Activated CD4-positive, alpha-beta T cell treated with anti-CD3 and anti-CD28 coated beads, Interleukin-10, Interleukin-2, amounts not matched to agents 100 ng/mL and 50 ng/mL, durations not matched to agents 16 hours and 8 hours (primary cell): ENCODE measurements at regions not wholly inside any gene's neighbourhood (a gene's known extent, or its start where the extent isn't known, plus 50 kb on each side); places are given as distances from the start of the nearest gene placed in this dataset.
A peak's percentile ranks its signal among the peaks of the same experiment; 100 is the strongest.
"Not testable (repeated sequence)": the region's sequence is repeated elsewhere in the genome, so short reads cannot be mapped to it uniquely, and the experiment has no call there.

Experiments used
- DNase-seq: peaks from one replicate; pipeline ENCODE4 v3.0.0-alpha.2; 2020

GRCh38 chr1:181173761-181174447, 85.4 kb downstream of the IER5 start:
- DNase-seq: no peak

DNA sequence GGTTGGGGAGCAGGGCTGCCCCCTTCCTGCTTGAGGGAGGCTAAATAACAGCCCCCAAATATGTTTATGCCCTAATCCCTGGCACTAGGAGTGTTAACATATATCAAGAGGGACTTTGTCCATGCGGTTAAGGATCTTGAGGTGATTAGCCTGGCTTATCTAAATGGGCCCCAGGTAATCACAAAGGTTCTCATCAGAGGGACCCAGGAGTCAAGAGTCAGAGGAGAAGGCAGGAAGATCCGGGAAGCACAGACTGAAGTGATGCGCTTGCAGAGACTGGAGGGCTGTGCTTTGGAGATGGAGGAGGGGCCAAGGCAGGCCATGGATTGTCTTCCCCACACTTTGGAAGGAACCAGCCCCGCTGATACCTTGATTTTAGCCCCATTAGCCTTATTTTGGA, 86.4 kb downstream of the IER5 start:
- no peak for DNase-seq

DNA sequence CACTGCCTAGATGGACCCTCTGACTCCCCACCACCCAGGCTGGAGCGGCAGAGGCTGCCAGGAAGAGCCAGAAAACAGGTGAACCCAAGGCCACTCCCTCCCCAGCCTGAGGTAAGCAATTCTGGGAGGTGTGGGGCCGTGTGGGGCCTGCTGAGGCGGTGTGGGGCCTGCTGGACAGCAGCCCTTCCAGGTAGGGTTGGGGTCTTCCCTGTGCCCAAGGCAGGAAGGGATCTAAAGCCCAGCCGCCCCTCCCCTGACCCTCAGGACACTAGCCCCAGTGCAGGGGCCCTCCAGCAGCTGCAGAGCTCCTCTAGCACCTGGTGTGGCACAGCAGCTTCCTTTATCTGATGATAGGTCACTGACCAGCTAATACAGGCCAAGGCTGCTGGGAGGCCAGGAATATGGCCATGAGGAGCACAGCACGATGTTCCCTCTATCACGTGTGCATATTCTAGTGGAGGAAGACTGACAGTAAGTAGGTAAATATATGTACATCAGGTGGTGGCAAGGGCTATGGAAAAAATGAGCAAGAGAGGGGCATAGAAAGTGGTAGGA, 86.9 kb downstream of the IER5 start:
- no peak for DNase-seq

GRCh38 chr1:181175955-181176354, 87.5 kb downstream of the IER5 start:
- DNase-seq: no peak

DNA sequence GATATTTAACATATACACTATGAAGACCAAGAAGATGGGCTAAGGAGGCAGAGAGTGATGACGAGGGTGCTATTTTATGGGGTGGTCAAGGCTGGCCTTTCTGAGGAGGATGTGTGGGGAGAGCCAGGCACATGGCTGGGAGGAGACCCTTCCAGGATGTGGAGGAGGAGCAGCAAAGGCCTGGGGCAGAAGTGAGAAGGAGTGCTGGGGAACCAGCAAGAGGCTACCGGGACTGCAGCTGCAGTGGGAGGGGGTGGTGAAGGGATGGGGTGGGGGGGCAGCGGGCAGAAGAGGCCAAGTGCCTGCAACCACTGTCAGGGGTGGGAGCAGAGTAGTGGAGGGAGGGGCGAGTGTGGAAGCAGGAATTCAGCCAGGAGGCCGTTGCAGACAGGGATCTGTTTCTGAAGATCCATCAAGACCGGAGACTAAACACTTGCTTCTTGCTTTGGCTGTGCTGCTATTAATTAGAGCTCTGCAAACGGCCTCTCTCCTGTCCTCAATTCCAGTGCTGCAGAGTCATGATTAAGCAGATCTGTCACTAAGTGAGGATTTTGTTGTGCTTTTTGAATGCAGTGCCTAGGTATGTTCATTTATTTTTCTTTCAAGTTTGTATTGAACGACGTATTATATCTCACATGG, 89.9 kb downstream of the IER5 start:
- no peak for DNase-seq

GRCh38 chr1:181179279-181179986, 90.9 kb downstream of the IER5 start:
- no peak for DNase-seq

- peak; percentile 29 for DNase-seq
Measured at GRCh38 chr1:181179987-181180365, 91.5 kb downstream of the IER5 start.

GRCh38 chr1:181180407-181181031, 92.0 kb downstream of the IER5 start:
- DNase-seq: no peak

DNA sequence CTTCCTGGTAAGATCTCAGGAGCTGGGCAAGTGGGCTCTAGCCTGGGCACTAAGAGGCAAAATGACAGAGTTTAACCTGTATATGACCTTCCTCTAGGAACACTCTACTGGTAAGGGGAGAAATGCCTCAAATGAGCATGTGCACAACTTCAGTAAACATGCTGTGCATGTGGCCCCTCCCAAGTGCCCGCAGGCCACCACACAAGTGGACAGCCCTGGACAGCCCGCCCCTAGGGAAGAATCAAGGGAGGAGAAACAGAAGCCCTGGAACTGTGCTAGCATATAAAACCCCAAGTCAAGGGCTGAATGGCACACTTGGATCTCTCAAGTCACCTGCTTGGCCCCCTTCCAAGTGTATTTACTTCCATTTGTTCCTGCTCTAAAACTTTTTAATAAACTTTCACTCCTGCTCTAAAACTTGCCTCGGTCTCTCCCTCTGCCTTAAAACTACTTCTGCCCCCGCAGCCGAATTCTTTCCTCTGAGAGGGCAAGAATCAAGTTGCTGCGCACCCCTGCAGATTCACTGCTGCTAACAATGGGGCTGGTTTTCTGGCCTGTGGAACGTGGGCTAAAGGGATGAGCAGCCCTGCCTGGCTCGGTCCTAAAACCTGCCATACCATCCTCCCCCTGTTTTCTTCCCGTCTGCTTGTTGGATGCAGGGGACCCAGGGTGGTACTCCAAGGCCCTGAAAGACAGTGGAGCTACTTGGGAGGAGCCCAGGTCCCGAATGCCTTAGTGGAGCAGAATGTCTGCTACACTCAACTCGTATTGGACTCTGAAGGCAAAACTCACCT, 93.5 kb downstream of the IER5 start:
- no peak for DNase-seq

GRCh38 chr1:181184621-181185020, 96.1 kb downstream of the IER5 start:
- no peak for DNase-seq

DNA sequence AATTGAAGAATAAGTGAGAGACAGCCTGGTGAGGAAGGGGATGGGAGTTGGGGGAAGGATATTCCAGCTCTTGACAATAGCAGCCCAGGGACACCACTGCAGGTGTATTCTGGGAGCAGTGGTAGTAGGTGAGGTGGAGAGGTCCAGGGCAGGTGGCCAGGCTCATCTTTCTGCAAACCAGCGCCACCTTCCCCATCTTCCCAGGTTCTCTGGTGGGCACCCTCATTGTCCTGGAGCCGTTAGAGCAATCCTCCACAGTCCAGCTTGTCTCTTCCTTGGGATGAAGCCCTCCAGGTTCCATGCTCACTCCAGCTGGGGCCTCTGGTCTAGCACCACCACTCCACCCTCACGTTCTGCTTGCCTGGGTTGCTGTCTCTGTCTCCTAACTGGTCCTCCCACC, 97.0 kb downstream of the IER5 start:
- DNase-seq: no peak

DNA sequence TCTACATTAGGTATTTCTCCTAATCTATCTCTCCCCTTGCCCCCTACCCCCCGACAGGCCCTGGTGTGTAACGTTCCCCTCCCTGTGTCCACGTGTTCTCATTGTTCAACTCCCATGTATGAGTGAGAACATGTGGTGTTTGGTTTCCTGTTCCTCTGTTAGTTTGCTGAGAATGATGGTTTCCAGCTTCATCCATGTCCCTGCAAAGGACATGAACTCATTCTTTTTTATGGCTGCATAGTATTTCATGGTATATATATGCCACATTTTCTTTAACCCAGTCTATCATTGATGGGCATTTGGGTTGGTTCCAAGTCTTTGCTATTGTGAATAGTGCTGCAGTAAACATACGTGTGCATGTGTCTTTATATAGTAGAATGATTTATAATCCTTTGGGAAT, 97.6 kb downstream of the IER5 start:
- DNase-seq: not testable (repeated sequence)

DNA sequence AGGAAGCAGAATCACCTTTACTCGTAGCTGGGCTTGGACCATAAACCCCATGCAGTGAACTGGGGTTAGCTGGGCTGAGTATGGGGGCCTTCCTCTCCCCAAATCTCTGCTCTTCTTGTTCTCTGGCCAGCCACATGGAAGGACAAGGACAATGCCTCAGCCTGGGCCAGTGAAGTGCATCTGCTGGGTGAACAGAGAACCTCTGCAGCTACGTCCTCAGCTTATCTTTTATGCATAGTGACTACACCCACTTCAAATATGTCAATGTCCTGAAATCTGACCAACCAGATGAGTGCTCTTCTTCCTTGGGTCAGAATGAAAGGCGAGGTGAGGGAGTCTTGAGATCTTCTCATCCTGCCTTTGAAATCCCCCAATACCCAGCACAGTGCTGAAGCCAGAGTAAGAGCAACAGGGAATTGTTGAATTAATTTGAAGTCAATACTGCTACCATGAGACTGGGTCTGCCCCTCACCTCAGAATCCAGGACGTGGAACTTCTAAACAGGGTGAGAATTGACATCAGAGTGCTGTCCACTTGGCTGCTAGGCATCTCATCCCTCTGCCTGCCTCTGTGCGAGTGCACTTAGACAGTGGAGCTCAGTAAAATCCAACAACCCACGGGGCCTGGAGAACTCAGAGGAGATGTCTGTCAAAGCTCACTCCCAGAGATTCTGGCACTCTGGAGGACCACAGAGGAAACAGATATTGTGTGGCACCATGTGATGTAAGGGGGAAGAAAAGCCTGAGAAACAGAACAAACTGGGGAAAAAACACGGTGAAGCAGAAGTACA, 99.0 kb downstream of the IER5 start:
- DNase-seq: no peak

DNA sequence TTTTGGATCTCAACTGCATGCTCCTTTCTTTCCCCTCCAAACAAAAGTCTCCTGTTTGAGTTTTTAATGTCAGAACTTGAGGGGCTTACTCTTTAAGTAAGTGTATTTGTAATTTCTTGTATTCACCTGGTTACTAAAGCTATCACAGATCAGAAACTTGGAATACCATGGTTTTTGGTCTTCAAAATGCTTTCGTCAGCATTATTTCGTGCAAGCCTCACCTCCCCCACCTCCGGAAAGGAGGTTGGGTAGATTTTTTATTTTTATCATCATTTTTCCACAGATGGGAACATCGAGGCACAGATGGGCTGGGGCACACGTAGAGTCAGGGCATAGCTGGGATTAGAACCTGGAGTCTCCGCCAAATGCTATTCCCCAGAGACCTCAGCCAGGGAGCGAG, 100.7 kb downstream of the IER5 start:
- no peak for DNase-seq

GRCh38 chr1:181189691-181190363, 101.3 kb downstream of the IER5 start:
- peak; percentile 76 for DNase-seq

DNA sequence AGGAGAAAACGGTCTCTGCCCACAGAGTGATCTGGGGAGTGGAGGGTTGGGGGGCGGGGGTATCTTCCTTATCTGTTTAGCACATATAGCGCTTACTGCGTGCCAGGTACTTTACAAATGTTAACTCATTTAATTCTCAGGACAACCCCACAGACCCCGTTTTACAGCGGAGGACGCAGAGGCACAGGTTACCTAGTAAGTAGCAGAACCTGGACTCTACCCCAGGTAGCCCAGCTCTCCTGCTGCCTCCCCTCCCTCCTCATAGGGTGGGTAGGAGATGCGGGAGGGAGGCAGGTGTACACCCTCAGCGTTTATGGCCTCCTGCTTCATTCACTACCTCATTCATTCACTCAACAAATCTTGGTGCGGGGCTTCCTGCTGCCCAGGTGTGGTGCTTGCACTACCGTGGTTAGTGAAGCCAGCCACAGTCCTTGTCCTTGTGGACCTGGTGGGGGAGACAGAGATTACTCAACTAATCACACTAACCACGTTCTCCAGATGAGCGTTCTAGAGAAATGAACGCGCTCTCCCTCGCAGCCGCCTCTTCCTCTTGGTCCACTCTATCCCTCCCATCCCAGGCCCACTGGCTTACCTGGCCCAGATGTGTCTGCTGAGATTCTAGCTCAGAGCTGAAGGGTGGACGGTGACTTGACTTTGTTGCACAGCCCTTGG, 102.0 kb downstream of the IER5 start:
- no peak for DNase-seq

DNA sequence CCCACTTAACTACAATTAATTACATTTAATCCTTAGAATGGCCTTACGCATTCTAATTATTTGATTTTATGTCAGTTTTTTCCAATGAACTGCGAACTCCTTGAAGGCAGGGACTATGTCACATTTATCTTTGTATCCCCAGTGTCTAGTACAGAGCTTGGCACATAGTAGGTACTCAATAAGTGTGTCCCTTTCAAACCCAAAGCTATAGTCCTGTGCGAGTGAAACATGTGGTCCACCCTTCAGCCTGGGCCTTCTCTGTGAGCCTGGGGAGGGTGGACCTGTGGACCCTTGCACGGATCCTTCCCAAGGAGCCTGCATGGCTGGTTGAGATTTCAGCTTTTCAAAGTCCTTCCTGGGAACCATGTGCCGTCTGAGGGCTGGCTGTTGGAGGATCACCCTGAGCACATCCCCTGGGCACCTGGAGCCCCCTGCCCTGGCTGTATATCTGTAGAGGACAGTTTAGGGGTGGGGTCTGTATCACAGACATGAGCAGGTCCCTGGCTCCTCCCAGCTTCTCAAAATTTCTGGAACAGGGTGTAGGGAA, 103.1 kb downstream of the IER5 start:
- DNase-seq: no peak

GRCh38 chr1:181192316-181192715, 103.8 kb downstream of the IER5 start:
- no peak for DNase-seq

DNA sequence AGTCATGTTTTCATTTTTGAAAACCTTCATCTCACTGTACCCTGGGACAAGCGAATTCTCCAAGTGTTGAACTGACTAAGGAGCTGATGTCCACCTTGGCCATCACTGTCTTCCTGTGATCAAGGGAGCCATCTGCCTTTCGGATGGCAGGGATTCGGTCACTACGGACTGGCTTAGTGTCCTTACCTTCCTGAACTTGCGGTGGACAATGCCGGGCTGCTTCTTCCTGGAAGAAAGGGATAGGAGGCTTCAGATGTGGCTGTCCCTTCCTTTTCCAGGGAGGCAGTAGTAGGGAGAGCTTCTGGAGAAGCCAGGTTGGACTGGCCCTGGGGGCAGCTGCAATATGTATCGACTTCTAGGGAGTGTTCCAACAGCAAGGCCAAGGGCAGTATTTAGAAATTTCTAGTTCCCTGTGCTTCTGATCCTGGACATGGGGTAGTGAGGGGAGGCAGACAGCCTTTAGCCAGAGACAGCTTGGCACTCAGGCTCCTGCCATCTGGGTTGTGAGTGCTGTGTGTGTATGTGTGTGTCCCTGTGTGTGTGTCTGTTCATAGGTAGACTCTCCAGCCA, 114.6 kb downstream of the IER5 start:
- no peak for DNase-seq

- DNase-seq: no peak
Measured at GRCh38 chr1:181204530-181204929, 116.0 kb downstream of the IER5 start.
